Left lung (tissue), 4 donors: ENCODE measurements at regions not wholly inside any gene's neighbourhood (a gene's known extent, or its start where the extent isn't known, plus 50 kb on each side); places are given as distances from the start of the nearest gene placed in this dataset.
A peak's percentile ranks its signal among the peaks of the same experiment; 100 is the strongest.

Experiments
- ATAC-seq: fragments of 200-7000 bp; cut with Tn5 transposase; one replicate; pipeline ENCODE4 v1.9.1; 2020; ENCODE audit warnings: moderate library complexity
- DNase-seq, 4 donors: peaks; one replicate each; pipeline ENCODE4 v3.0.0-alpha.2; 2013 to 2020
- H3K27ac ChIP-seq, 2 donors: fragments of 200-600 bp; sonication (generic) in 1 of 2; one replicate each; pipeline versions ENCODE4 v1.5.0 to v1.8.0; 2020 to 2021
- H3K27me3 ChIP-seq, 2 donors: fragments of 200-600 bp; sonication (generic) in 1 of 2; one replicate each; pipeline versions ENCODE4 v1.5.0 to v1.8.0; 2020 to 2021
- H3K36me3 ChIP-seq, 2 donors: fragments of 200-600 bp; sonication (generic) in 1 of 2; one replicate each; pipeline versions ENCODE4 v1.5.0 to v1.8.0; 2020 to 2021
- H3K4me1 ChIP-seq, 2 donors: fragments of 200-600 bp; one replicate each; pipeline ENCODE4 v1.8.0; 2021
- H3K4me3 ChIP-seq, 2 donors: fragments of 200-600 bp; sonication (generic) in 1 of 2; one replicate each; pipeline versions ENCODE4 v1.5.0 to v1.8.0; 2020 to 2021; ENCODE audit warnings: mild to moderate bottlenecking in 1 of 2
- H3K9me3 ChIP-seq, 2 donors: fragments of 200-600 bp; sonication (generic) in 1 of 2; one replicate each; pipeline versions ENCODE4 v1.5.0 to v1.8.0; 2020 to 2021
- CTCF ChIP-seq, 2 donors: fragments of 200-600 bp; sonication (generic) in 1 of 2; IDR thresholded peaks; one replicate each; pipeline versions ENCODE4 v1.5.0 to v1.8.0; 2021; ENCODE audit warnings: antibody characterized with exemption in 2 of 2
- intact Hi-C, 2 donors: fragments of 100-400 bp; cut with DNase I; formaldehyde crosslinking; loops; one replicate each; pipeline versions ENCODE4 v1.11.2 to v1.14.2; 2022
- donor health status: DM: no; HTN: yes; CAD: no.
- donor health status: DM: no; HTN: no; CAD: no.

DNA sequence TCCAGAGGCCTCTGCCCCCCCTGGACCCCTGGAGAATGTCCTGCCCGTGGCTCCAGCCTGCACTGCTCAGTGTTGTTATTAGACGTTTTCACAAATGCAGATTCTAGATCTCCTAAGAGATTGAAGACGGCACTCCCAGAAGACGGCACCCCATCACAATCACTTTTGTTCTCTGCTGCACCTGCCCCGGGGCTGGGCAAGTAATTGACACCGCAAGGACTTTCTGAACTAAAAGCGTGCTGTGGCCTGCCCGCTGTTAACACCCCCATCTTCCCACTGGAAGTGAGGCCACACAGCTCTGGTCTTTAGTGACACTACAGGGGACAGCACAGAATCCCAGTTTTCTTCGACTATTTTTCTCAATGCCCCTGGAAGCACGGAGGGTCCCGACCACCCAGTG, 256.9 kb downstream of the ENGASE start:
- Histone ChIP-seq H3K36me3 (no peaks in the 10 kb centered on the region), H3K27ac (no peak overlapping the region), H3K27me3 (peaks cover 0 to 80% of the 10 kb centered on the region in 2 donors), H3K9me3 (no peaks in the 10 kb centered on the region), H3K4me1 (no peaks in the 10 kb centered on the region), H3K4me3 (no peak overlapping the region)
- ATAC-seq (no peak), DNase-seq (peak in 1 of 4 donors; percentile 26)
- TF ChIP-seq CTCF (IDR thresholded peaks at IDR 0.05): no peak
- intact Hi-C loops: no loop called here

GRCh38 chr17:79330696-79331095, 256.1 kb downstream of the ENGASE start:
- Histone ChIP-seq H3K4me3 (no peak overlapping the region), H3K9me3 (no peaks in the 10 kb centered on the region), H3K36me3 (no peaks in the 10 kb centered on the region), H3K4me1 (no peaks in the 10 kb centered on the region), H3K27ac (no peak overlapping the region), H3K27me3 (peaks cover 0 to 85% of the 10 kb centered on the region in 2 donors)
- intact Hi-C loops: no loop called here
- no peak for TF ChIP-seq CTCF (IDR thresholded peaks at IDR 0.05)
- DNase-seq (no peak), ATAC-seq (no peak)

DNA sequence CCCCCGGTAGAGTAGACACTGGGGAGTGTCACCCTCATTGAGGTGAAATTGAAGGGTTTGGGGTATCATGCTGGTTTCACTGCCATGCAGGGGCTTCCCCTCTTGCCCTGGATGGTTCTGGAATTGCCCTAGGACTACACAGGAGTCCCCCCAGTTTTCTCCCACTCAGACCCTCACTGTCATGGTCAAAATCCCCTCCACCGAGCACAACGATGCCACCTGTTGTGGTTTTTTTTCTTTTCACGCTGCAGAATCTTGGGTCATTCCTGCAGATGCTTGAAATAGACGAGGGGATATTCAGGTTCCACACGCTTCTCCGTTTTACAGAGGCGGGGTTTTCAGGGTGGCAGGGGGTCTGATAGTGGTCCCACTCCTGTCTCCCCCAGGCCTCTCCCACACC, 255.6 kb downstream of the ENGASE start:
- DNase-seq: no peak
- Histone ChIP-seq H3K9me3 (no peaks in the 10 kb centered on the region), H3K27ac (no peak overlapping the region), H3K36me3 (no peaks in the 10 kb centered on the region), H3K27me3 (peaks cover 0 to 88% of the 10 kb centered on the region in 2 donors), H3K4me1 (no peaks in the 10 kb centered on the region), H3K4me3 (no peak overlapping the region)
- TF ChIP-seq CTCF (IDR thresholded peaks at IDR 0.05): no peak
- ATAC-seq: no peak
- intact Hi-C loops: no loop called here

- ATAC-seq: no peak
- intact Hi-C loops: no loop called here
- H3K36me3 ChIP-seq: no peaks in the 10 kb centered on the region
- H3K4me3 ChIP-seq: no peak overlapping the region
- no peaks in the 10 kb centered on the region for H3K4me1 ChIP-seq
- peaks cover 0 to 93% of the 10 kb centered on the region in 2 donors for H3K27me3 ChIP-seq
- no peaks in the 10 kb centered on the region for H3K9me3 ChIP-seq
- no peak for DNase-seq
- H3K27ac ChIP-seq: no peak overlapping the region
- TF ChIP-seq CTCF (IDR thresholded peaks at IDR 0.05): no peak
These were observed 252.2 kb downstream of the ENGASE start for GRCh38 chr17:79326814-79327213.

GRCh38 chr17:79325709-79326430, 251.2 kb downstream of the ENGASE start:
- Histone ChIP-seq H3K27me3 (peaks cover 0 to 90% of the 10 kb centered on the region in 2 donors), H3K4me3 (no peak overlapping the region), H3K9me3 (no peaks in the 10 kb centered on the region), H3K4me1 (no peaks in the 10 kb centered on the region), H3K36me3 (no peaks in the 10 kb centered on the region), H3K27ac (no peak overlapping the region)
- ATAC-seq (no peak), DNase-seq (peak in 2 of 4 donors; percentile 20 to 44)
- intact Hi-C loops: no loop called here
- no peak for TF ChIP-seq CTCF (IDR thresholded peaks at IDR 0.05)
